ENCODE measurements at regions not wholly inside any gene's neighbourhood (a gene's known extent, or its start where the extent isn't known, plus 50 kb on each side); places are given as distances from the start of the nearest gene placed in this dataset.

DNA sequence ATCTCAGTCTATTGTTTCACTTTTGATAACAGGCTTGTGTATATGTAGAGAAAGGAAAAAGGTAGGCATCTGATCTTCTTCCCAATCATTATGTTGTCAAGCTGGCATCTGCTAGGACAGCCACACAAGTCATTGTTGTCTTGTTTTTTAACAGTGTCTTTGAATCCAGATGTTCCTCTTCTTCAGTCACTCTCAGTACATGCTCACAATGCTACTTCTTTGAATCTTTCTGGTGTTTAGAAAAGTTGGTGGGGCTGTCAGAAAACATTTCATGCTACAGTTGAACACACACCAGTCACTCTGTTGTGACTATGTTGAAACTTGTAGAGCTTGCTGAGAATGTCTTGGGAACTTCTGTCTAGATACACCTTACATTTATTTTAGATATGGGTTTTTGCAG is 1231.4 kb upstream of the MIR17HG start:
- DNase-seq: no peak

- DNase-seq: no peak
These were observed 1228.9 kb upstream of the MIR17HG start for GRCh38 chr13:90118467-90119071.

DNA sequence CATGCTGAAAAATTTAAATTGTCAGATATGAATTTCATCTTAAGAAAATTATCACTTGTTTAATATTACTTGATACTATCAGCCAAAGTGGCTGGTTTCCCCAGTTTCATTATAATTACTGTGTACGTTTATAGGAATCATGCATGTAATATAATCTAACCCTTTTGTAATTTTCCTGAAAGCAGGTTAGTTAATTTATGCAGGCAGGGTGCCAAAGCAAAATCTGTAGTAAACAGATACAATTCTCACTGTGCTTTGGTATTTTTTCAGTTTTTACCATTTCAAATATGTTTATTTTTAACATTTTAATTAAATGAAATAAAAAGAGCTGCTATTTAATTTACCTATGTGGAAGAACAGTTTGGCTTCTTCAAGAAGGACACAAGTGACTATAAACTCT is 1227.5 kb upstream of the MIR17HG start:
- DNase-seq: no peak

- DNase-seq: no peak
These were observed 1225.7 kb upstream of the MIR17HG start for GRCh38 chr13:90121784-90122183.

DNA sequence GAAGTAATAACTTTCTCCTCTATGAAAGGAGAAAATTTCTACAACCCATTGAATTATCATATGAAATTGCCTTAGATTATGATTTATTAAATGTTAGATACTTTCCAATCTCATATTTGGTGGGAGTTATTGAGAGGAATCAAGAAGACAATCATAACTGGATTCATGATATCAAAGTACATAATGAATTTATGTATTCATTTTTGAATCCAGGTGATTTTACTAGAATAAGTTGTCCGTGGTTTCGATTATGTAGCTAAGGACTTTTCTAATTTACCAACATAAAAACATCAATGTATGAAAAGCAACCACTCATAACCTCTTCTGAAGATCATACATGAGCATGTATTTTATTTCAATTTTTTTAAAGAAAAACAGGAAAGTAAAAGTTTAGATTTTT is 1225.0 kb upstream of the MIR17HG start:
- no peak for DNase-seq

- no peak for DNase-seq
These were observed 1211.9 kb upstream of the MIR17HG start for GRCh38 chr13:90135558-90135957.

GRCh38 chr13:90142251-90142650 is 1205.2 kb upstream of the MIR17HG start:
- DNase-seq: no peak

GRCh38 chr13:90154311-90154960 is 1193.1 kb upstream of the MIR17HG start:
- DNase-seq: no peak

GRCh38 chr13:90156390-90156789 is 1191.1 kb upstream of the MIR17HG start:
- no peak for DNase-seq

DNA sequence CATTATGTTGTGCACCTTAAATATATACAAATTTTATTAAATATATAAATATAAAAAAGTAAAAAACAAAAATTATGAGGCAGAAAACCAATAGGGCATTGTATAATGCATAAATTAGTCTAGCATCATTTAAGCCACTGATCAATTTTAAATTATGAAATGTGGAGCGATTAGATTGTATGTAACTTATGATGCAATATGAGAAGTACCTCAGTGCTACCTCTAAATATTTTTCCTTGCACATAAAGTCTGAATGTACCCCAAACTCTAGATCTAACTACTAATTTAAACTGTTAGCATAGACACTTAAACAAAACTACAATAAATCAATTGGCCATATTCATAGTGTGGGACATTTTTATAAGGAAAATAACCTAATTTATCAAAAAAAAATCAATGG is 1178.5 kb upstream of the MIR17HG start:
- no peak for DNase-seq

DNA sequence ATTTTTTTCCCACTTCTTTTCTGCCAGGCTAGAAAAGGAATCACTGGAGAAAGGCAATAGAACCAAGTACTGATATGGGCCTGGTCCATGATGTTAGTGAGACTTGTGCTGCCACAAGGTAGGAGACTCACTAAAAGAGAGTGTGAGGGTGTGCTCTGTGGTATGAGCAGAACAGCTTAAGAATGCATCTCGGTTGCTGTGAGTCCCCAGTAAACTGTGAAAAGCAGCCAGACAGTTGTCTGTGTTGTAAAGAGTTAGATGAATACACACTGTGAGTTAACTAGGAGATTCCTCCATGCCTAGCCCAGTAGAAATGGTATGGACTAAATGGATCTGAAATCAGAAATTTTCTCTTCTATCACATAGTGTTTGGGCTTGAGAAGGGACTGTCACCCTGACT is 1177.3 kb upstream of the MIR17HG start:
- no peak for DNase-seq

GRCh38 chr13:90171649-90172048 is 1175.8 kb upstream of the MIR17HG start:
- DNase-seq: no peak

DNA sequence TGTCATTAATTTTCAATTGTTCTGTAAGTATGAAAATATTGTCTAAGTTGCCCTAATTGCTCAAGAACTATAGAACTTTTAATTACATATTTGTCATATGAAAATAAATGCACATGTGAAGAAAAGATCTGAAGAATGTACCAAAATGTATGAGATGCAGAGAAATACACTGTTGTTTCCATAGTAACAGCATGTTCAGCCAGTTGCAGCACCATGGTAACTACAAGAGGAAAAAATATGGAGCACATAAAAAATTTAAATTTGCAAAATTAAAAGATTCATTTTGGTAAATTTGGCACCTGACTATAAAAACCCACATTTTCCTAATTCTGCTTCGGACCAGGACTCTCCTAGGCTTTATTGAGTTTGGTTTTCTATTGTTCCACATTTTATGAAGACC is 1170.0 kb upstream of the MIR17HG start:
- no peak for DNase-seq

- no peak for DNase-seq
These were observed 1163.1 kb upstream of the MIR17HG start for GRCh38 chr13:90184355-90184754.

GRCh38 chr13:90185734-90186133 is 1161.8 kb upstream of the MIR17HG start:
- DNase-seq: no peak

- DNase-seq: no peak
These were observed 1159.8 kb upstream of the MIR17HG start for GRCh38 chr13:90187478-90188350.

DNA sequence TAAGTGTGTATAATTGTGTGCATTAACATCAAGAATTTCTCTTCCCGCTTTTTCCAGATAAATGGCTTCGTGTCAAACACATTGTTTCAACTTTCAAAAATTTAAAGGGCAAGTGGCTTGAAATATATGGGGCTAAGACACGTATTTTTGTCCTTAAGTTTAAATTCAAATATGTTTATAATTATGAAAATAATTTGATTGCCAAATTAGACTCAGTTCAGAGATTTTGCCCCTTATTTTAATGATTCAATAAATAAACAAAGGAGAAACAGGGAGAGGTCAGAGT is 1159.2 kb upstream of the MIR17HG start:
- no peak for DNase-seq

- DNase-seq: no peak
These were observed 1149.8 kb upstream of the MIR17HG start for GRCh38 chr13:90197722-90198121.

- DNase-seq: no peak
These were observed 1146.3 kb upstream of the MIR17HG start for GRCh38 chr13:90201202-90201601.

- no peak for DNase-seq
These were observed 1145.6 kb upstream of the MIR17HG start for GRCh38 chr13:90201676-90202460.

DNA sequence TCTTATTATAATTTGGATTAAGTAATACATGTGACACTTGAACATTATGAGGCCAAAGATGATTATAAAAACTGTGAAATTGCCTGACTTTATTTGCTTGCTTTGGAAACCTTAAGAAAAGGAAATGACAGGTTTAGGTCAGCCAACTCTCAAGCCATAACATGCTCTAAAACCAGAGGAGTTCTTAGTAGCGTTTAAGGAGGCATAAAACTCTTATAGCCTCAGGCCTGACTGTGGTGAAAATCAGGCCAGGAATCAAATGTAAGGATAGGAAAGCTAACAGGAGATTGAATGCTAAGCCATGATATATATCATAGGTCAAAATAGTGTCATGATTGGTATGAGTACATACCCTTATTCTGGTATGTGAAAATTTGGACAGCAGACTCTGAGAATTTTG is 1142.4 kb upstream of the MIR17HG start:
- no peak for DNase-seq

DNA sequence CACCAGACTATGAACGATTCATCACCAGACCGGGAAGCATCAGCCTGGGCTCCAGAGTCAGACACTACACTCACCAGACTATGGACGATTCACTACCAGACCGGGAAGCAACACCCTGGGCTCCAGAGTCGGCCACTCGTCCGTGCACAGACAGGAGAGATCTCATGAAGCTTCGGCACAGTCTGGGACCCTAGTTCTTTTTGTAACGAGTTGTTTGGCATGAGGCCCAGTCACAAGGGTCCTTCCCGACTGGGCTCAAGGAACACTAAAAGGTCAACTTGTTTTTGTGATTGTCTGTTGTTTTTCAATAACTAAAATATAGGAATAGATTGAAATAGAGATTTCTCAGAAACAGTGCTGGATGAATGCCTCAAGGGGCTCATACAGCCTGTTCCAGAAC is 1141.6 kb upstream of the MIR17HG start:
- no peak for DNase-seq

- DNase-seq: no peak
These were observed 1130.2 kb upstream of the MIR17HG start for GRCh38 chr13:90217275-90217674.

DNA sequence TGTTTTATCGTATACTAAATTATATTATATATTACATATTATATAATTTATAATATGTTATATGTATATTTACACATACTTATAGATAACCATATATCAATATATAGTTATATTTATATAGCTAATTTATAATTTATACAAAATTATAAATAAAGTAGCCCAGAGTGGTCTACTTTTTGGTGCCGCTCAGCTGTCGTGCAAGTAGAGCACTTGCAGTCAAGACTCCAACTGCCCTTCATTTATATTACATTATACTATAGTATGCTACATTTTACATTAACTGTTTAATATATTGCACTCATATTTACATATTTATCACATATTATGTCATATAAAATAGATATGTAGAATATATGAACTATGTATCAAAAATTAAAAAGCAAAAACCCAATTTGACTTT is 1124.7 kb upstream of the MIR17HG start:
- no peak for DNase-seq

Measured in NCI-H1092 (cell line).